Stimulated activated CD4-positive, alpha-beta T cell treated with anti-CD3 and anti-CD28 coated beads, Interleukin-4, amount 100 ng/mL, for 48 hours (primary cell): ENCODE measurements at regions not wholly inside any gene's neighbourhood (a gene's known extent, or its start where the extent isn't known, plus 50 kb on each side); places are given as distances from the start of the nearest gene placed in this dataset.

ENCODE experiments used
- DNase-seq, 2 donors: peaks; one replicate each; pipeline ENCODE4 v3.0.0-alpha.2; 2020; ENCODE audit warnings: low read depth in 2 of 2

GRCh38 chr4:151988591-151988990, 227.8 kb upstream of the GATB start:
- DNase-seq: no peak

- DNase-seq: no peak
Observed at GRCh38 chr4:151987606-151988005, 226.8 kb upstream of the GATB start.

- no peak for DNase-seq
Observed at GRCh38 chr4:151983854-151984253, 223.0 kb upstream of the GATB start.

- DNase-seq: no peak
Observed at GRCh38 chr4:151979819-151980218, 219.0 kb upstream of the GATB start.

- DNase-seq: no peak
Observed at GRCh38 chr4:151968643-151969042, 207.8 kb upstream of the GATB start.

- DNase-seq: no peak
Observed at GRCh38 chr4:151967074-151967473, 206.3 kb upstream of the GATB start.

GRCh38 chr4:151962138-151962823, 201.5 kb upstream of the GATB start:
- no peak for DNase-seq

GRCh38 chr4:151961456-151961855, 200.6 kb upstream of the GATB start:
- DNase-seq: no peak

- DNase-seq: no peak
Observed at GRCh38 chr4:151960449-151961230, 199.8 kb upstream of the GATB start.

GRCh38 chr4:151957153-151957552, 196.3 kb upstream of the GATB start:
- no peak for DNase-seq

- no peak for DNase-seq
Observed at GRCh38 chr4:151955721-151956380, 195.0 kb upstream of the GATB start.

GRCh38 chr4:151953795-151954372, 193.1 kb upstream of the GATB start:
- DNase-seq: no peak

GRCh38 chr4:151953312-151953711, 192.5 kb upstream of the GATB start:
- no peak for DNase-seq

GRCh38 chr4:151952711-151953254, 192.0 kb upstream of the GATB start:
- no peak for DNase-seq

- DNase-seq: no peak
Observed at GRCh38 chr4:151952137-151952536, 191.3 kb upstream of the GATB start.

GRCh38 chr4:151951671-151952050, 190.9 kb upstream of the GATB start:
- no peak for DNase-seq

- no peak for DNase-seq
Observed at GRCh38 chr4:151950993-151951670, 190.3 kb upstream of the GATB start.

- DNase-seq: no peak
Observed at GRCh38 chr4:151948351-151949016, 187.7 kb upstream of the GATB start.

GRCh38 chr4:151946718-151947117, 185.9 kb upstream of the GATB start:
- DNase-seq: no peak

GRCh38 chr4:151942971-151943370, 182.2 kb upstream of the GATB start:
- no peak for DNase-seq
